ENCODE measurements at regions not wholly inside any gene's neighbourhood (a gene's known extent, or its start where the extent isn't known, plus 50 kb on each side); places are given as distances from the start of the nearest gene placed in this dataset.

DNA sequence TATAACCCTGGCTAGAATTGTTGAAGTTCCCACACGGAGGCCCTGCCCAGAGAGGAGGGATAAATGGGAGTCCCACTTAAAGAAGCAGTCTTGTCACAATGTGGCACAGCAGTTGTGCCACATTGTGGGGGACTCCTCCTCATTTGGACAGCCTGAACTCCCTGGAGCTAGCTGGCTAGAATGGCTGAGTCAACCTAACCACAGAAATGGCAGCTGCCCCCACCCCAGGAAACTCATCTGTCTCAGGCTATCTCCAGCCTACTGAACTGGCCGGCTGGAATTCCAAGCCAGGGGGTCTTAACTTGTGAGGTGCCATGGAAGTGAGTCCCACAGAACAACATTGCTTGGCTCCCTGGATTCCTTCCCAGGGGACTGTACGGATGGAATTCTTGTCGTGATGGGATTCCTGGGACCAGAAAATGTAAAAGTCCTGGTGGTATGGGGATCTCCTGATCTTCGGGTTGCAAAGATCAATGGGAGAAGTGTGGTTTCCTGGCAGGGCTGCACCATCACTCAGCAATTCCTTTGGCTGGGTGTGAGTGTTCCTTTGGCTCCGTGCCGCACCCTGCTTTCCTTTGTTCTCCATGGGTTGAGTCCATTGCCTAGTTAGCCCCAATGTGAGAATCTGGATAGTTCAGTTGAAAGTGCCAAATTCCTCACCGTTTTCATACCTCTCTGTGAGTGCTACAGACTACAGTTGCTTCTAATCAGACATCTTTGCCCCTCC is 791.2 kb upstream of the FAT3 start:
- TF ChIP-seq POLR2A (IDR thresholded peaks at IDR 0.05), result no peak
- TF ChIP-seq, protein P1, sequence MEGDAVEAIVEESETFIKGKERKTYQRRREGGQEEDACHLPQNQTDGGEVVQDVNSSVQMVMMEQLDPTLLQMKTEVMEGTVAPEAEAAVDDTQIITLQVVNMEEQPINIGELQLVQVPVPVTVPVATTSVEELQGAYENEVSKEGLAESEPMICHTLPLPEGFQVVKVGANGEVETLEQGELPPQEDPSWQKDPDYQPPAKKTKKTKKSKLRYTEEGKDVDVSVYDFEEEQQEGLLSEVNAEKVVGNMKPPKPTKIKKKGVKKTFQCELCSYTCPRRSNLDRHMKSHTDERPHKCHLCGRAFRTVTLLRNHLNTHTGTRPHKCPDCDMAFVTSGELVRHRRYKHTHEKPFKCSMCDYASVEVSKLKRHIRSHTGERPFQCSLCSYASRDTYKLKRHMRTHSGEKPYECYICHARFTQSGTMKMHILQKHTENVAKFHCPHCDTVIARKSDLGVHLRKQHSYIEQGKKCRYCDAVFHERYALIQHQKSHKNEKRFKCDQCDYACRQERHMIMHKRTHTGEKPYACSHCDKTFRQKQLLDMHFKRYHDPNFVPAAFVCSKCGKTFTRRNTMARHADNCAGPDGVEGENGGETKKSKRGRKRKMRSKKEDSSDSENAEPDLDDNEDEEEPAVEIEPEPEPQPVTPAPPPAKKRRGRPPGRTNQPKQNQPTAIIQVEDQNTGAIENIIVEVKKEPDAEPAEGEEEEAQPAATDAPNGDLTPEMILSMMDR (IDR thresholded peaks at IDR 0.05), result no peak

All from body of pancreas (tissue), 4 donors.